HL-60 (cell line): ENCODE measurements at regions not wholly inside any gene's neighbourhood (a gene's known extent, or its start where the extent isn't known, plus 50 kb on each side); places are given as distances from the start of the nearest gene placed in this dataset.

Source experiments
- CTCF ChIP-seq: IDR thresholded peaks from one replicate; pipeline ENCODE4 v1.5.1; 2011; ENCODE audit warnings: low read length, control low read depth, inconsistent platforms; ENCODE audit not compliant: insufficient read depth
- GABPA ChIP-seq: IDR thresholded peaks from 2 replicates; pipeline ENCODE4 v1.6.1; 2012; ENCODE audit warnings: low read depth
- SPI1 ChIP-seq: IDR thresholded peaks from 2 replicates; pipeline ENCODE4 v1.6.1; 2012; ENCODE audit warnings: low read depth, mild to moderate bottlenecking, borderline replicate concordance

- TF ChIP-seq SPI1 (no peak), CTCF (no peak), GABPA (no peak)
Measured at GRCh38 chr4:175509320-175509719, 302.7 kb downstream of the GPM6A start.
